GM19468 (cell line): ENCODE measurements at regions not wholly inside any gene's neighbourhood (a gene's known extent, or its start where the extent isn't known, plus 50 kb on each side); places are given as distances from the start of the nearest gene placed in this dataset.

Source experiments
- ATAC-seq: cut with Tn5 transposase; IDR thresholded peaks from one replicate; pipeline ENCODE4 v1.9.1; 2021; ENCODE audit warnings: mild to moderate bottlenecking, moderate library complexity, moderate number of reproducible peaks; ENCODE audit not compliant: unreplicated experiment; ENCODE audit errors: extremely low read depth

DNA sequence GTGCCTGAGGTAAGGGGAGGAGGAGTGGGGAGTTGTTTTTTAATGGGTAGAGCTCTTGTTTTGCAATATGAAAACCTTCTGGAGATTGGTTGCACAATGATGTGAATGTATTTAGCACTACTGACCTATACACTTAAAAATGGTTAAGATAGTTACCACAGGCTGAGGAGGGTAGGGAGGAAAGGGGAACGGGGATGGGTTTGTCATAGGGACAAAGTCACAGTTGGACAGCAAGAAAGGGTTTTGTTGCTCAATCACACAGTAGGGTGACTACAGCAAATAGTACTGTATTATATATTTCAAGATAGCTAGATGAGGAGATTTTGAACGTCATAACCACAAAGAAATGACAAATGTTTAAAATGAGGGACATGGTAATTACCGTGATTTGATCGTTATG is 1562.4 kb downstream of the AACS start:
- no peak for ATAC-seq

DNA sequence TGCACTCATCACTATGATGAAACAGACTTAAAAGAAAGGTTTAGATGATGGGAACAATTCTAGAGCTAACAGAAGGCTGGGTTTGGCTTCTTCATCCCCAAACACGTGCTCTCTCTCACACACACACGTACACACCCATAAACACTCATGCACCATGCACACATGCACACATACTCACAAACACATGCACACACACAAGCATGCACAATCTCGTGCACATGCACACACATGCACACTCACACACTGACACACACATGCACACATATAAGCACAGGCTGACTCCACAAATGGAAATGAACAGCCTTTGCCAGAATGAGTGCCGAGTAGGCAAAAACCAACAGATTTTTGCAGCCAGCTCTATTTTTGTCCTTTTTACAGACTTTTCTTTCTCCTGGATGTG is 1571.6 kb downstream of the AACS start:
- ATAC-seq: no peak

DNA sequence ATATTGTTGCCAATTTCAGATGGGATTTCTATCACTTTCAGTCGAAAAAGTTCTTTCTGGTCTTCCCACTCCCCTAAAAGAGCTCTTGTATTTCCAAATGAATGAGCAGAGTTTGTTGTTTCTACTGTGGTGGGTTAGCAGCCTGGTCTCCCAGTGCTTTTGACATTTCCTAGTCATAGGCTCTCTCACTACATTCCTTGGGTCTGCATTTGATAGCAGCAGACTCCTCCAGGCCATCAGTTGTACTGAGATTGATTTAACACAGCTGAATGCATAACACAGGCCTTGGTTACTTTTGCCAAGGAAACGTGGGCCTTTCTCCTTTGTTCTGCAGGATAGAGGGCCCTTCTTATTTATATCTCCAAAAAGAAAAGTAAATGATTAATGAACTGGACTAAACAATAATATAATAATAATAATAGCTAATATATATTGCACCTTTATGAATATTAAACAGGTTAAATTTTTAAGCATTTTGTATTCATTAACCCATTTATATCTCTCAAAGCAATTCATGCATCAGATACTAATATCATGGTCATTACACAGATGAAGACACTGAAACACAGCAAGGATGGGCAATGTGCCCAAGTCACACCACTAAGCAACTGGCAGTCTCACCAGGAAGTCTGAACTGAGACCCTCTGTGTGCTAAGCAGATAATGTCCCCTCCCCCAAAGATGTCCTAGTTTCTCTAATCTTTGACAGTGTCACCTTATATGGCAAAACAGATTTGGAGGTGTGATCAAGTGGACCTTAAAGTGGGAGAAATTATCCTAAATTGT is 1579.2 kb downstream of the AACS start:
- ATAC-seq: no peak

DNA sequence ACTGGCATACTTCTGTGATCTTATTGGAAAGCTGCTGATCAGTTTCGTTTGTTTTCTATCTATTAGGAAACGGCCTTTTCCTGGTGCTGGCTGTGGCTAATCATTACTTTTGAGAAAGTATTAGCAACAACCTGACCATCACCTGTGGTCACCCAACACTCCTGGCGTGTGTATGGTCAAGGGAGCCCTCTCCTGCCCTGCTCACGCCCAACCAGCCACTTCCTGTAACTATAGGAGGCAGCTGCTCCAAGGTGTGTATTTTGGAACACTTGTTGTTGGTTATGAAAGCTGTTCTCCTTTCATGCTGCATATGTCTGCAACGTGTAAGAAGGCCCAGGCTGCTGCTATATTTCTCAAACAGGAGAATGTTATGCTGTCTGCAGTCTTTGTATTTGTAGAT is 1582.8 kb downstream of the AACS start:
- no peak for ATAC-seq

DNA sequence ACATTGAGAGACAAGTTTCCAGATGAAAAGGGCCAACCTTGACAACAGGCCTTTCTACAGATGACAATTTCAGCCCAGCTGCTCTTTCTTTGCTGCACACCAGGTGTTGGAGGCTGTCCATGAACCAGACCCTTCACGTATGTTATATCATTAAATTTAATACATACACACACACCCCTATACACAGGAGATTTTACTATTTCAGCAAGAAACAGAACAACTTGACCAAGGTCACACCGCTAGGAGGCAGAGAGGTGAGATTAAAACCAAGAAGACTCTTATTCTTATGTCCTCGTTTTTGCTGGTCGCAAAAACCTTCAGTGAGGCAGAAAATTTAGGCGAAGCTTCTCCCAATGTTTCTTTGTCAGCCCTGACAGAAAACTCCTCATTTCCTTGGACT is 1585.9 kb downstream of the AACS start:
- no peak for ATAC-seq

DNA sequence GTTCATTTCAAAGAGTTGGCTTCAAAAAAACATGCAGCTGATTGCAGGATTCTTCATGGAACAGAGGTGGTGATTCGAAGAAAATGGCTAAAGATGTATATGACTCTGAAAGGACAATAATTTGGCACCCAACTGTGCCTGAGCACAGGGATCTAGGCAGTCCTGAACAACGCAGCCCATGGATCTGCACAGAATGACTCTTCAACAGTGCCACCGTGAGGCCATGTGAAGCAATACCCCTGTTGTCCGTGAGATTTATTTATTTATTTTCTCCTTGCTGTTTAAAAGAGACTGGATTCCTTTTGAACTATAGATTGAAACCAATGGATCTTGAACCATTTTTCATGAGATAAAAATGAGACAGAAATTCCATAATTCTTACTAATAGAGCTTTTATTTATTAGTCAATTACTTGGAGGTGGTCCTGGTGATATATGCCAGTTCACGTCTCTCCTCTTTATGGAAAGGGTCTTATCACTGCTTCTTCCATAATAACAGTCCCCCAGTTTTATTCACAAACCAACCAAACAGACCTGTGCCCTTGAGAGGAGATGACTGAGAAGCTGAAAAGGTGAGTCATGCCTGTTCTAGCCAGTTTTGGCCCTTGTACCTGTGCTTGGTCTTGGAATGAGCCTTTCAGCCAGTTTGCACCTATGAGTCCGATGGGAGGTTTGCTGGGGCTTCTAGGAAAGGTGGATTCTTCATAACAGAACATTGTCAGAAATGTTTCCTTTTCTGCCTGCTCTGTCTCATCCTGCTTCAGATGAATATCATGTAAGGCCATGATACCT is 1598.3 kb downstream of the AACS start:
- no peak for ATAC-seq

DNA sequence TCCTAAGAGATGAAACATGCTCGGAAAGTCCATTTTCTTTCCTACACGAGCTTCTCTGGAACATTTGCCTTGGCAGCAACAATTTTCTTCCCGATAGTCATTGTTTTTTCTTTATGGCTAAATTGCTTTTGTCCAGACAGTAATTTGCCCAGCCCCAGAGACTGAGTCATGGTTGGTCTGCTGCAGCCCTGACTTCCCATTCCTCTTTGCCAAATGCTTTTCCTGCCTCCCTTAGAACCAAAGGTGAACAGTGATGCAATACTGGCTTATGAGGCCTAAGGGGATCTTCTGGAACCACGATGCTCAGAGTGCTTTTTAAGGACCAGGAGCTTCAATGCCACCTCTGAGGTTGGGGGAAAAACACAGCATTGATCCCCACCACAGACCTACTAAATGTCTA is 1599.6 kb upstream of the TMEM132C start:
- no peak for ATAC-seq

DNA sequence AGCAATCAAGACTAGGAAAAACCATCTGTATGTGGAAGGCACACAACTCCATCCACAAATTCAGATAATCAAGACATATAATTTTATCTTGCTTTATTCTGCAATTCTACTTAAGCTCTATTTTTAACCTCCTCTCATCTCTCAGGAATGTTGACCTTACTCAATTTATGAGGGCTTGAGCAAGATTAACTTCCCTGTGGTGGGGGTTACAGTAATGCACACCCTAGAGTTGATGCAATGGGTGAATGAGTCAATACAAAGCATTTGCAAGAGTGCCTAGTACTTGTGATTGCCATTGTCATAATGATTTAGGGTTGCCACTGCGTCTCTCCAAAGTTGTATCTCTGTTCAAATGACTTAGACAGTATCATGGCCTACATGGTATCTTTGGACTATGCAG is 1598.4 kb upstream of the TMEM132C start:
- ATAC-seq: no peak

DNA sequence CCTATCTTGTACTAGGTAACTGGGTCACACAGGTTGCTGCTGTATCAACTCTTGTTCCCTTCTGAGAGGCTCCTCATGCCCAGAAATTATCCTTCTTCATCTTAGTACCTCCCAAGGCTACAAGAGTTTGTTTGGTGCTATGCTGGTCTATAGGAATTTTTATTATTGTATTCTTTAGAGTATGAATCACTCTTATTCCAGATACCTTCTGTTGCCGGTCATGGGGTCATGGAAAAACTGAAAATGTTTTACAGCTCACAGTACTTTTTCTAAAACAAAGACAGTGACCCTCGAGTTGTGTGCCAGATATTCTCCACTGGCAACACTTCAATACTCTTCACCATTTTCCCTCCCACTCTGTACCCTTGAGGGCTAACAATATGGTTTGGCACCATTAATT is 1598.0 kb upstream of the TMEM132C start:
- no peak for ATAC-seq

DNA sequence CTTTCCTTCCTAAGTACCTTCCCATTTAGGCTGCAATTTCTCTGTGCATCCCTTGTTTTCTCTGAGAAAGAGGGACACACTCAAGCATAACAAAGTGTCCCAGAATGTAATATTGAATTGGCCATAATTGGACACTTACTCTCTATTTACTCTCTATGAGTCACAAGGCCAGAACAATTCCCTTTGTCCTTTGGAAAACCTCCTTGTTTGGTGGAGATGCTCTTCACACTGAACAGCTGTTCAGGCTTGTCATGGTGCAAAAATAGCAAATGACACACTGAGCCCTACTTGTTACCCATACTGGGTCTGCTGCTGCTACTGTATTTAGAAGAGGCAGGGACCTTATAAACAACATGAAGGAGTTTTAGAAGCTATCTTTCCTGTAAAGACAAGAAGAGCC is 1590.5 kb upstream of the TMEM132C start:
- no peak for ATAC-seq

DNA sequence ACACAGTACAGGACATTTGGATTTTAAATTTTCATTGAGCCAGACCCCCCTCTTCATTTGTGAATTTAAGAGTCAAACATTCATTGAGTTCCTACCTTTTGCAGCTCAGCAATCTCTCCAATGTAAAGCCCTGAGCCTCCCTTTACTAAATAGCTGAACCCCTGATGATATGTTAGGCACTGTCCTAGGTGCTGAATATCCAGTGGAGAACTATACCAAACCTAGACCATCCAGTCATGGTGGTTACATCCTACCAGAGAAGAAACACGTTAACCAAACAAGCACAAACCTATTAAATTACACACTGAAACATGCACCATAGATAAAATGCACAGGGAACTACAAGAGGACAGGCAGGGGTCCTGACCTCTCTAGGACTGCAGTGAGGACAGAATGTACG is 1585.3 kb upstream of the TMEM132C start:
- no peak for ATAC-seq

DNA sequence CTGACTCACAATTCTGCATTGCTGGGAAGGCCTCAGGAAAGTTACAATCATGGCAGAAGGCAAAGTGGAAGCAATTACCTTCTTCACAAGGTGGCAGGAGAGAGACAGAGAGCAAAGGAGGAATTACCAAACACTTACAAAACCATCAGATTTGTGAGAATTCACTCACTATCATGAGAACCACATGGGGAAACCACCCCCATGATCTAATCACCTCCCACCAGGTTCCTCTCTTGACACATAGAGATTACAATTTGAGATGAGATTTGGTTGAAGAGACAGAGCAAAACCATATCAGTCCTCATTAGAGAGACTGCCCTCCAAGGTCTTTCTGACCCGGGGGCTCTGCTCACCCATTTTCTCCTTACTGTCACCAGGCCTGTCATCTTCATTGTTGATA is 1582.3 kb upstream of the TMEM132C start:
- no peak for ATAC-seq

DNA sequence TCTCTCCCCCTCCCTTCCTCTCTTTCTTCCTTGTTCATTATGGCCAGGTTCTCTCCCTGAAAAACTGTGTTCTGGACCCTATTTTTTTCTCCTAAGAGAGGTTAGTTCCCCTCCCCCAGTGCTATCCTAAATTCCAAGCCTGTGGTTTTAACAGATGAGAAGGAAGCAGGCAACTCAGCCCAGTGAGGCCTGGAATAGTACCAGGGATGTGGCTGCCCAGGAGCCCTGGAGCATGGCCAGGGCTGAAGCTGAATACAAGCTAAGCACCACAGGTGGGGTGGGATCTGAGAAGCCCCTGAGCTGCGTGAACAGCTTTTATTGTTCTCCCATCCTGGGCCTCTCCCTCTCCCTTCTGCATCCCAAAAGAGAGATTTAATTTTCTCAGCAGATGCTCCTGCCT is 1581.3 kb upstream of the TMEM132C start:
- no peak for ATAC-seq

DNA sequence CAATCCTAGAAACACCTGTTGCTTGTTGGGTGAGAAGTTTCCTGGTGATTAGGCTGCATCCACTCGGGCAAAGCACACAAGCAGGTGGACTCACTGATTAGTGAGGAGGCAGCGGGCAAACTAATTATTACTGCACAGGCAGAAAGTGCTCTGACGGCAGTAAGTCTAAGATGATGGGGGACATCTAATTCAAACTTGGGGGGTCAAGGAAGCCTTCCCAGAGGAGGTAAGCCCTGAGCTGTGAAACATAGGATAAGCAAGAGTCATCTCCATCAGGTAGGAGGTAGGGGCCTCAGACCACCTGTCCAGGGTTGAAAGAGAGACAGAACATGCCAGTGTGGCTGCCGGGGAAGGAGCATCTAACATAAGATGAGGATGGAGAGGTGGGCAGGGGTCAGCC is 1578.4 kb upstream of the TMEM132C start:
- ATAC-seq: no peak

DNA sequence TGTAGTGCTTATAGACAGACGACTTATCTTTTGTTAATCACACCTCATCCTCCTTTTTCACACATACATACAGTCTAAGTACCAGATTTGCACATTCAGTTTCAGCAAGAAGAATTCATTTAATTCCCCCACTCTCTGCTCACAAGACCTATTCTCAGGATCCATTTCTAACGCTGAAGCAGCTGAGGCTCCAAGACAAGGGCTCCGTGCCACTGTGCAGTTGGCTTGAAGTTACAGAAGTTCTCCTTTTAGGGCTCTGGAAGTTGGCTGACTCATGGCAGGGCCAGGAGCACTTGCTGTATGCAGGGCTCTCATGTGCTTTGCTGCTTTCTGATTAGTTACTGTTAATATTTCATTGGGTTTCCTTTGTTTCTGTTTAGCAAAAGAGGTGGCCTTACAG is 1566.9 kb upstream of the TMEM132C start:
- ATAC-seq: no peak

DNA sequence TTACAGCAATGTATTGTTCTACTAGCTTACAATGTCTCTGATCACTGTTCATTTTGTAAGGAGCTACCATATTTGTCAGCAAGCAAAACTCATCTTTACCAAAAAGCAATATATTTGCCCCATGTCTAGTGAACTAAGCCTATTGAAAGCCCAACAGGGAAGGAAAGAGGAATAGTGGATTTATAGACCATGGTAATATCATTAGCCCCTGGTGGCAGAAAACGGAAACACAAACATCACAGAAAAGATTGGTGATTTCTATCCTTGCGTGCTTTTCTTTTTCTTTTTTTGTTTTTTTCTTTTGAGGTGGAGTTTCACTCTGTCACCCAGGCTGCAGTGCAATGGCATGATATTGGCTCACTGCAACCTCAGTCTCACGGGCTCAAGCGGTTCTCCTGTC is 1562.4 kb upstream of the TMEM132C start:
- no peak for ATAC-seq

DNA sequence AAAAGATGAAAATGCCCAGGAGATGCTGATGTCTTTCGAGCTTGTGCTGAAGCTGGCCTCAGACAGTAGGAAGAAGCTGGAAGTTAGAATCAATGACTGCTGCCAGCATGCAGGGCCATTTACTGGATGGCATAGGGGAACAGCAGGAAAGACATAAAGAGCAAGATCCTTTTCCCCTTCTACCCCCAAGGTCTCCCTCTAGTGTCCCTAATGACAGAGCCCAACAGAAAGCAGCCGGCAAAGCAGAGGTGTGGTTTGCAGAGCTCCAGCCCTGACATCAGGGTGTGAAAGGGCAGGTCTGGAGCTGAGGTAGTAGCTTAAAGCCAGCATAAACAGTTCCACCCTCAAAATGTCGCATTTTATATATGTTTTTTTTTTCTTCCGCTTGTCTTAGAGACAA is 1560.7 kb upstream of the TMEM132C start:
- ATAC-seq: no peak

DNA sequence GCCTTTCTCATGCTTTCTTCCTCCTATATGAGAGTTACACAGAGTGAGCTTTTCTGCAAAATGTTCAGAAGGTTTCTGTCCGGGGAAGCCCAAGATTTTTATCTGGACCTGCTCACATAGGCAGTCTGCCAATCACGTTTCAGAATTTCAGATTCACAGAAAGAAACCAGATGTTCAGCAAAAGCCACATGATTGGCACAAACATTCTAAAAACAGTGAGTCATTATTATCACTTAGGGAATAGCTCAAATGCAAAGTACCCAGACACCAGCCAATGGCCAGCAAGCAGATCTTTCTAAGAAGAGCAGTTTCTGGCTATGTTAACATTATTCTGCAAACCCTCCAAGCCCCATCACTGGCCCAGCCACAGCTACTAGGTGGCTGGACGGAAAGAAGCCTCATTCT is 1558.5 kb upstream of the TMEM132C start:
- no peak for ATAC-seq

DNA sequence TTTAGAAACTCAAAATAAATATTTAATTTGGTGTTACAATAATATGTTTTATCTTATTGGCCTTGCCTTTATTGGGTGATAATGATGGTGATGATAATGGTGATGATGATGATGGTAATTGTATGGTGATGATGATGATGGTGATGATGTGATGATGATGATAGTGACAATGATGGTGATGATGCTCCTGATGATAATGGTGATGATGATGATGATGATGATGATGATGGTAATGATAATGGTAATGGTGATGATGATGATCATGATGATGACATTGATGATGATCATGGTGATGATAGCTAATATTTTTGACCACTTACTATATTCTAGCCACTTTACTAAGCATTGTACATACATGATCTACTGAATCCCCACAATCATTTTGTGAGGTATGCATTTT is 1548.6 kb upstream of the TMEM132C start:
- no peak for ATAC-seq

DNA sequence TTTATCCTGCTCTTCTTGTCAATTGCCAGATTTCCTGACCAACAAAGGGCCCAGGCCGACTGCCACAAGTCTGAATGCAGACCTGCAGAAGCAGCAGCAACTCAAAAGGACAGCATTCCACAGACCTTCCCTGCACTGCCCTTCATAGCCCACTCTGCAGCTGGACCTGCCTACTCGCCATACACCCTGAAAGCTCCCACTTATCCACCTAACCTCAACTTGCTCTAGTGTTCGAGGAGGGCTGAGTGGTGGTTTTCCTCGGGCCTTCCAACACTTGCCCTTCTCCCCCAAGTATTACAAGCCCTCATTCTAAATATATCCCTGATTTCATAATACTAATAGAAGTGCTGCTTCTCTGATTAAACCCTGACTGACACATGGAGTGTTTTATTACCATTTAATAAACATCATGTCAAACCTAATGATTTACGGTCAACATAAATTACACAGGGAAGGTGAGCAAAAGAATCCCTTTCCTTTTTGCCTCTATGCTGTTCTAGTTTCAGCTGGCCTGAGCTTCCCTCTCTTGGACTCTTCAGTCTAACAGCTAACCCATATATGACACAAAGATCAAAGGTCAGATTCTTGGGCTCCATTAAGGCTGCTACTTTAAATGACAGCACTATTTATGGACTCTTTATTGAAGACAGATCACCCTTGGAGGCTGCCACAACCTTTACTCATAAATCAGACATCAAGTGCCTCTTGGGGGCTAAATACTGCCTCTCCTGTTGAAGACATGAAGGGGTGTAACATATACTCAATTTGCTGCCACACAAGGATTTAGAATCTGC is 1546.9 kb upstream of the TMEM132C start:
- no peak for ATAC-seq
